C4-2B (cell line): ENCODE measurements at regions not wholly inside any gene's neighbourhood (a gene's known extent, or its start where the extent isn't known, plus 50 kb on each side); places are given as distances from the start of the nearest gene placed in this dataset.

Source experiments
- H3K27ac ChIP-seq: fragments of 450-650 bp; 2 replicates; pipeline ENCODE4 v1.5.1; 2017
- ZFX ChIP-seq: fragments of 450-650 bp; IDR thresholded peaks from 2 replicates; pipeline ENCODE4 v1.6.1; 2017
- TF ChIP-seq, protein P1 (sequence below): fragments of 450-650 bp; conservative IDR thresholded peaks from 2 replicates; pipeline ENCODE4 v1.5.1; 2017; ENCODE audit warnings: mild to moderate bottlenecking

DNA sequence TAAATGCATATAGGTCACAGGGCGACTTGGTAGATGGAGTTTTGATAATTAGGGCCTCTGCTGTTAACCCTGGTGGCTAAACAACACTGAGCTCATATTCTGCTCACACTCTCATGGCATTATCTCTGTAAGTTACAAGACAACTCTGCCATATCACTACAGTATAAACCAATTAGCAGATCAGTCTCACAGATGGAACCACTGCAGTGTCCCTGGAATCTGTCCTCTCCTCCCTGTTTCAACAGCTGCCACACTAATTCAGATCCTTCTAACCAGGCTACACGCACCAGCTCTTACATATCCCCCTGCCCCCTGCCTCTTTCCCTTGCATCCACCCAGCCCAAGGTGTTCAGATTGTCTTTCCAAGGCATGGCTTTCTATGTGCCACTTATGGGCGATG lies 161.0 kb upstream of the RMST start:
- H3K27ac ChIP-seq: no peak overlapping the region
- TF ChIP-seq, protein P1, sequence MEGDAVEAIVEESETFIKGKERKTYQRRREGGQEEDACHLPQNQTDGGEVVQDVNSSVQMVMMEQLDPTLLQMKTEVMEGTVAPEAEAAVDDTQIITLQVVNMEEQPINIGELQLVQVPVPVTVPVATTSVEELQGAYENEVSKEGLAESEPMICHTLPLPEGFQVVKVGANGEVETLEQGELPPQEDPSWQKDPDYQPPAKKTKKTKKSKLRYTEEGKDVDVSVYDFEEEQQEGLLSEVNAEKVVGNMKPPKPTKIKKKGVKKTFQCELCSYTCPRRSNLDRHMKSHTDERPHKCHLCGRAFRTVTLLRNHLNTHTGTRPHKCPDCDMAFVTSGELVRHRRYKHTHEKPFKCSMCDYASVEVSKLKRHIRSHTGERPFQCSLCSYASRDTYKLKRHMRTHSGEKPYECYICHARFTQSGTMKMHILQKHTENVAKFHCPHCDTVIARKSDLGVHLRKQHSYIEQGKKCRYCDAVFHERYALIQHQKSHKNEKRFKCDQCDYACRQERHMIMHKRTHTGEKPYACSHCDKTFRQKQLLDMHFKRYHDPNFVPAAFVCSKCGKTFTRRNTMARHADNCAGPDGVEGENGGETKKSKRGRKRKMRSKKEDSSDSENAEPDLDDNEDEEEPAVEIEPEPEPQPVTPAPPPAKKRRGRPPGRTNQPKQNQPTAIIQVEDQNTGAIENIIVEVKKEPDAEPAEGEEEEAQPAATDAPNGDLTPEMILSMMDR: no peak
- no peak for TF ChIP-seq ZFX

DNA sequence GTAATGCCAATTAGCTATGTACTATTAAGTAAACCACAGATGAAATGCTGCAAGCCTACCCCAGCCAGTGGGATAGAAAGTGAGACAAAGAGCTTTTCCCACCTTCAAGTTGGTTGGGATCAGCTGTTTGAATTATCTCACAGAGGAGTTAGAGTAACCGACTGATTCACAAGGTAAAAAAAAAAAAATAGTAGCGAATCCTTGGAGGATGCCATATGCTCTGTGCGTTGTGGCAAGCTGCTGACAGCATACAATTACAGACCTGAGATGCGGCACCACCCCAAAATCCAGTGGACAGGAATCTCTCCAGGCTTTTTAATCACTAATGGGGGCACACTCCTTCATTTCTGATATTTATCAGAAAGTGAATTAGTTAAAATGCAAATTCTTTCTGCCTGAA lies 157.0 kb upstream of the RMST start:
- no peak overlapping the region for H3K27ac ChIP-seq
- TF ChIP-seq, protein P1: no peak
- TF ChIP-seq ZFX: no peak

DNA sequence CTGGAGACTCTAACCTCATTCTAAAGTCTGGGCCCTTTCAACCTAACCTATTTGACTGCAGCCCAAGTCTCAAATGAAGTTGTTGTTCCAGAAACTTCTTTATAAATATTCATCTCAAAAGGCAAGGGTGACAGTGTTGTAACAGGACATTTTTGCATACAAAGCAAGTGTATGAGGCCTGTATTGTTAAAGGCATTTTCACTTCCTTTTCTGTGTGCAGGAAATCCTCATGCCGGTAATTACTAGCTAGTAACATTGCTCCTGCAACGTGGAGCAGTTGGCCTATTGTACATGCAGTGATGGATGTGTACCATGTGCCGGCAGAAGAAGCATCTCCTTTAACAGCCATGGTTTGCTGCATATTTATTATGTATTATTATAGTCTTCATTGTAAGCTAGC lies 156.5 kb upstream of the RMST start:
- TF ChIP-seq, protein P1: no peak
- TF ChIP-seq ZFX: no peak
- H3K27ac ChIP-seq: no peak overlapping the region

DNA sequence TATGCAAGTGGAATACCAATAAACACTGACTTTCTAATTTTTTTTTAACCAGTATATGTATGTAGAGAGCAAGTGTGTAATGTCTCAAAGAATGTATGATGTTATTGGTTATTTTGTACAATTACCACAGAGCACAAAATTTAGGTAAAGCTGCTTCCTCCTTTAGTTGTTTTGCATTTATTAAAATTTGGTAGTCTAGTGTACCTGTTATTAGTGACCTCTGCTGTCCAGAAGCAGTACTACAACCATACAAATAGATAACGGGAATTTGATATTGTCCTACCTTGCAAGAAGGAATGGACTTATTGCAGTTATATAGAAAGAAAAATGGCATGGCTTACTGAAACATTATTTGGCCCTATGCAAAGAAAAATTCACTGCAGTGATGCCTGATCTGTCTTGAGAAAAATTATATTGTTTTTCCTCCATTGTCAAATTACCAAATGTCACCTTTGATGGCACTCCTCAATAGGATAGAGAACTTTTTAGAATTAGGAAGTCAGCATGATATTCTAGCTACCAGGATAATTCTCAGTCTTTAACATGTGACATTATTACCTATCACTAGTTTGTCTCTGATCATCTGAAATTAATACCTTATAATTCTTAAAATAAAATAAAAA lies 153.9 kb upstream of the RMST start:
- no peak overlapping the region for H3K27ac ChIP-seq
- no peak for TF ChIP-seq ZFX
- TF ChIP-seq, protein P1: peak; percentile 75

GRCh38 chr12:97309921-97310320 lies 152.7 kb upstream of the RMST start:
- H3K27ac ChIP-seq: no peak overlapping the region
- TF ChIP-seq ZFX: no peak
- TF ChIP-seq, protein P1: no peak

GRCh38 chr12:97312570-97313135 lies 150.0 kb upstream of the RMST start:
- no peak overlapping the region for H3K27ac ChIP-seq
- TF ChIP-seq, protein P1: no peak
- no peak for TF ChIP-seq ZFX

GRCh38 chr12:97313471-97314190 lies 149.0 kb upstream of the RMST start:
- TF ChIP-seq, protein P1: no peak
- TF ChIP-seq ZFX: no peak
- no peak overlapping the region for H3K27ac ChIP-seq
